22Rv1 (cell line): ENCODE measurements at regions not wholly inside any gene's neighbourhood (a gene's known extent, or its start where the extent isn't known, plus 50 kb on each side); places are given as distances from the start of the nearest gene placed in this dataset.

Experiments
- H3K27ac ChIP-seq: fragments of 450-650 bp; 2 replicates; pipeline ENCODE4 v1.5.1; 2017
- ZFX ChIP-seq: fragments of 450-650 bp; IDR thresholded peaks from 2 replicates; pipeline ENCODE4 v1.6.1; 2017; ENCODE audit warnings: antibody characterized with exemption, borderline replicate concordance
- TF ChIP-seq, protein P1 (sequence below): fragments of 450-650 bp; IDR thresholded peaks from 2 replicates; pipeline ENCODE4 v1.5.1; 2017; ENCODE audit warnings: mild to moderate bottlenecking

DNA sequence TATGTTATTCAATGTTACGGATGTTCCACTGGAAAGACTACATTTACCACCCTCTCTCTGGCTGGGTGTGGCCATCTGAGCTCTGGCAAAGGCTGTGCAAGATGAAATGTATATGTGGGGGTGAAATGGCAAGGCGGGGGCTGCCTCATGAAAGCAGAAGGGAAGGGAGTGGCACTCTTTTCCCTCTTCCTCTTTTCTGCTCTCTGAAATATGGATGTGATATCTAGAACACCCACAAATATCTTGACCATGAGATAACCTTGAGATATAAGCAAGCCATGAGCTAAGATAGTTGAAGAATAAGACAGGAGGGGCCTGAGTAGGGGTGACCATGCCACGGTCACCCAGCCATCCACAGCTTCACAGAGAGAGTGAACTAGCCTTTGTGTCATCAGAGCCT, 367.8 kb upstream of the ID2 start:
- H3K27ac ChIP-seq, result no peak overlapping the region
- TF ChIP-seq, protein P1, sequence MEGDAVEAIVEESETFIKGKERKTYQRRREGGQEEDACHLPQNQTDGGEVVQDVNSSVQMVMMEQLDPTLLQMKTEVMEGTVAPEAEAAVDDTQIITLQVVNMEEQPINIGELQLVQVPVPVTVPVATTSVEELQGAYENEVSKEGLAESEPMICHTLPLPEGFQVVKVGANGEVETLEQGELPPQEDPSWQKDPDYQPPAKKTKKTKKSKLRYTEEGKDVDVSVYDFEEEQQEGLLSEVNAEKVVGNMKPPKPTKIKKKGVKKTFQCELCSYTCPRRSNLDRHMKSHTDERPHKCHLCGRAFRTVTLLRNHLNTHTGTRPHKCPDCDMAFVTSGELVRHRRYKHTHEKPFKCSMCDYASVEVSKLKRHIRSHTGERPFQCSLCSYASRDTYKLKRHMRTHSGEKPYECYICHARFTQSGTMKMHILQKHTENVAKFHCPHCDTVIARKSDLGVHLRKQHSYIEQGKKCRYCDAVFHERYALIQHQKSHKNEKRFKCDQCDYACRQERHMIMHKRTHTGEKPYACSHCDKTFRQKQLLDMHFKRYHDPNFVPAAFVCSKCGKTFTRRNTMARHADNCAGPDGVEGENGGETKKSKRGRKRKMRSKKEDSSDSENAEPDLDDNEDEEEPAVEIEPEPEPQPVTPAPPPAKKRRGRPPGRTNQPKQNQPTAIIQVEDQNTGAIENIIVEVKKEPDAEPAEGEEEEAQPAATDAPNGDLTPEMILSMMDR, result no peak

DNA sequence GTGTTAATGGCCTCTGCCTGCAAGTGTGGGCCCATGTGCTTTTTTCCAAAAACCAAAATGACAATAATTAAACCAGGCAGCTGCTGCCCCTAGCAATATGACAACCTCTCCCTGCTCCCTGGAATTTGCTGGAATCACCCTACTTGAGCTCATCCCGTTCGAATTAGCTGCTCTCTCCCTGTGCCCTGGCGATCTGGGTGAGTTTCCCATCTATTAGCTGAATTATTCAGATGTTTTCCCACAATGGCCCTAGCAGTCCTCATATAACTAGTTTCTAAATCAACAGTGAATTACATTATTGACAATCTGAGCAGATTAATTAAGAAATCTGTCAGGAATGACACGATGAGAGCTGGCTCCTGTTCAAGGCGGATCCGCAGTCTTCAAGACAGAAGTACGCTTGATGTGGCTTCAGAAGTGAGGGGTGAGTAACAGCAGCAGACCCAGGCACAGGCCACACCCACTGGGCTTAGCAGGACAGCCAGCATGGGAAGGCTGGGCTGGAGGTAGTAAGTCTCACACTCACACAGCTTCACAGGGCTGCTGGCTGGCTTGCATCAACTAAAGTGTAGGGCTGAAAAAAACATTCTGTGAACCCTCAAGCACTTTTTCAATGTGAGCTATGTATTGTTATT, 366.2 kb upstream of the ID2 start:
- H3K27ac ChIP-seq, result no peak overlapping the region
- TF ChIP-seq ZFX, result no peak
- TF ChIP-seq, protein P1, result no peak

DNA sequence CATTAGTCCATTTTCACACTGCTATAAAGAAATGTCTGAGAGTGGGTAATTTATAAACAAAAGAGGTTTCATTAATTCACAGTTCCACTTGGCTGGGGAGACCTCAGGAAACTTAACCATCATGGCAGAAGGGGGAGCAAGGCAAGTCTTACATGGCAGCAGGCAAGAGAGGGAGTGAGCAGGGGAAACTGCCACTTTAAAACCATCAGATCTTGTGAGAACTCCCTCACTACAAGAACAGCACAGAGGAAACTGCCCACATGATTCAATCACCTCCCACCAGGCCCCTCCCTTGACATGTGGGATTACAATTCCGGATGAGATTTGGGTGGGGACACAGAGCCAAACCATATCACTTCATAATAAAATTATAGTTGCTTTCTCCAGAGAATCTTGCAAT, 365.5 kb upstream of the ID2 start:
- no peak for TF ChIP-seq ZFX
- TF ChIP-seq, protein P1, result no peak
- no peak overlapping the region for H3K27ac ChIP-seq

DNA sequence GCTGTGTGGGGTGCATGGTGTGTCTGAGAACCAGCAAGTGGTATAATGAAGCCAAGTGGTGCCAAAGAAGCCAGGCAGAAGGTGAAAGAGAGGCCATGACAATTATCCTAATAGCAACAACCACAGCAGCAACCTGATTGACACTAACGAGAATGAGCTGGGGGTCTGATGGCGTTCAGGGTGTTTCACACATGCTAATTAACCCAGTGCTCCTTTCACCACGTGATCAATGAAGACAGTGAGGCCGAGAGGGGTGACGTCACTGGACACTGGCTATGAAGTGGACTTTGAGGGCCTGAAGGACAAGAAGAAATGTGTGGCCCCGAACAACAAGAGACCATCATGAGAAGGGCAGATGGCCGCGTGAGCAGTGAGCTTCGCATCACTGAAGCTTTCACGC, 364.4 kb upstream of the ID2 start:
- no peak overlapping the region for H3K27ac ChIP-seq
- TF ChIP-seq, protein P1, result no peak
- TF ChIP-seq ZFX, result no peak

DNA sequence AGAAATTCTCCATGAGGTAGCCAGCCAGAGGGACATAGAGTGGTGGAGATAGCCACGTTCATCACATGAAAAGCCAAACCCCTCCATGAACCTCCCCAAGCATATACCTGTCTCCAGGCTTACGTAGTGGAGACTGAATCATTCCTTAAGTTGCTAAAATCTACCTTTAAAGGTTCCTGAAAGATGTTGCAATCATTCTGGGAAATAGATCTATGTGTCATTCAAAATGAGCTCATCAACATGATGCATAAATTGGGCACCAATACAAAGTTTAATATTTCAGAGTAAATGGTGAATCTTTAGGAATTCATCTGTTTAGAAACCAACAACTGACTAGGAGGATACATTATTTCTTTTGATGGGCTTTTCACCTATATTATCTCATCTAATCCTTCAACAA, 362.6 kb upstream of the ID2 start:
- H3K27ac ChIP-seq, result no peak overlapping the region
- no peak for TF ChIP-seq ZFX
- TF ChIP-seq, protein P1, result no peak

DNA sequence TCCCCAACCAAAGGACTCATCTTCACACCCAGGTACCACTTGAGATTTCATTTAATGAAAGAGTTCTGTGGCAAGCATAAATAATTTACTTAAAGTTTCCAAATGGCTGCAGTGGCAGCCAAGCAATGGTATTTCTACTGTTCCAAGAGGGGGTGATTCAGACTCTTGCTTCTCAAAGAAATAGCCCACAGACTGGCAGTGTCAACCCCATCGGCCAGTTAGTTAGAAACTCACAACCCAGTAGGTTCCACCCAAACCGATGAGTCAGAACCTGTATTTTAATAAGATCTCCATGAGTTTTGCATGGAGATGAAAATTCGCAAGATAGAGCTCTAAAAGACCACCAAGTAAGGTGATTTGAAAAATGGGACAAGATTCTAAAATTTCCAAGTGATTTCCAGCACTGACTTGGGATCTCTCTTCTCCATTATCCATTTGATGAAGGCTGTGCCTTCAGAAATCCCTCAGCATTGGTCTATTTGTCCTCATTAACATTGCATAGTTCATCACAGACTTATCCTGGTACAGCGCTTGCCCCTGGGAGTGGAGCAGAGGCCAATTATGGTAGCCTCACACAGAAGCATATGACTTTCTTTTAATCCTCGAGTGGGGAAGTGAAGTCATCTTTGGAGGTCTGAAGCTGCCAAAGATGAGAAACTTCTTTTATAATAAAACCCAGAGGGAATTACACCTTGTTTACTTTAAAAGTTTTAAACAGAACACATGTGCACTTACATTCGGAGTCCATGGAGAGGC, 361.4 kb upstream of the ID2 start:
- no peak overlapping the region for H3K27ac ChIP-seq
- TF ChIP-seq ZFX, result no peak
- TF ChIP-seq, protein P1, result no peak

DNA sequence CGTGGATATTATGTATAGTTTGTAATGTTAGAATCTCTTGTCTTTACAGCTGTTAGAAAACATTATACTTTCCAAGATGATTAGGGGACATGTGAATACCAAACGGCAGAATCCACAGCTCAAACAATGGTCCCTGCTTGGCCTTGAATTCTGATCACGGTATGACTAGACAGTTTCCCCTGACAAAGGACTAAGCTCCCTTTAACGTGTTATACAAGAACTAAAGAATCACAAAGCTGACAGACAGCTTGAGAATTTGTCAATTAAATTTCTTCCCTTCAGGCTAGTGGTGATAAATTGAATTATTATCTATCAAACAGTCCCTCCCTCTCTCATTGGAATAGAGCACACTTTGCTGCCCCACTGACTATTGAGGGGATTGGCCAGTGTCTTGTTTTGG, 359.2 kb upstream of the ID2 start:
- TF ChIP-seq, protein P1, result no peak
- no peak for TF ChIP-seq ZFX
- no peak overlapping the region for H3K27ac ChIP-seq
